ENCODE measurements at regions not wholly inside any gene's neighbourhood (a gene's known extent, or its start where the extent isn't known, plus 50 kb on each side); places are given as distances from the start of the nearest gene placed in this dataset.

GRCh38 chr15:46146915-46147314 lies 512.1 kb downstream of the SQOR start:
- DNase-seq (ENCODE audit: low spot score): no peak
- in situ Hi-C loops (cut with HindIII; ENCODE audit: low sequenced_read_pairs): no loop called here

GRCh38 chr15:46151786-46152185 lies 517.0 kb downstream of the SQOR start:
- in situ Hi-C loops (cut with HindIII; ENCODE audit: low sequenced_read_pairs): no loop called here
- no peak for DNase-seq (ENCODE audit: low spot score)

GRCh38 chr15:46166750-46167149 lies 531.9 kb downstream of the SQOR start:
- DNase-seq (ENCODE audit: low spot score): no peak
- in situ Hi-C loops (cut with HindIII; ENCODE audit: low sequenced_read_pairs): no loop called here

DNA sequence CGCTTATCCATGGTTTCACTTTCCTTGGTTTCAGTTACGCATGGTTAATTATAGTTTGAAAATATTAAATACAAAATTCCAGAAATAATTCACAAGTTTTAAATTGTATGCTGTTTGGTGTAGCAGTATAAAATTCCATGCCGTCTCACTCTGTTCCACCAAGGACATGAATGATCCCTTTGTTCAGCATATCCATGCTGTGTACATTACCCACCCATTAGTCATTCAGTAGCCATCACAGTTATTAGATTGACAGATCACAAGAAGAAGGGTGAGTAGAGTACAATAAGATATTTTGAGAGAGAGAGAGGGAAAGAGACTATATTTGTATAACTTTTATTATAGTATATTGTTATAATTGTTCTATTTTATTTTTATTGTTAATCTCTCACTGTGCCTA lies 535.5 kb downstream of the SQOR start:
- no peak for DNase-seq (ENCODE audit: low spot score)
- in situ Hi-C loops (cut with HindIII; ENCODE audit: low sequenced_read_pairs): no loop called here

DNA sequence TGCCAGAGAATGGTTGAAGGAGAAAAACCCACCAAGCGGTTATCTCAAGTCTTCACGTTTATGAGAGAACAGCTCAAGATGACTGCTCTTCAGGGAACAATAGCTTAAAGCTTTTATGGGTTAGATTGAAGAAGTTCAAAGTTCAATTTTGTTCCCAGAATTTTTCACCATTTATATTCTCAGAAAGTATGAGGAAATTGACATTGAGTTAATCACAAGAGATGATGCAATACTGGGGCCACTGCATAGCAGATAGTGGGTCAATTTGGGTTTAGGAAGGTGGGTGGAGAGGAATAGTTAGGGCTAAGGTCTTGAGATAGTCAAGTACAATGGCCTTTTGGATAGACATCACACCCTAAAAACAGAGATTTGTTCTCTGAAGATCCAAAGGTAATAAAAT lies 539.3 kb downstream of the SQOR start:
- DNase-seq (ENCODE audit: low spot score): no peak
- in situ Hi-C loops (cut with HindIII; ENCODE audit: low sequenced_read_pairs): no loop called here

DNA sequence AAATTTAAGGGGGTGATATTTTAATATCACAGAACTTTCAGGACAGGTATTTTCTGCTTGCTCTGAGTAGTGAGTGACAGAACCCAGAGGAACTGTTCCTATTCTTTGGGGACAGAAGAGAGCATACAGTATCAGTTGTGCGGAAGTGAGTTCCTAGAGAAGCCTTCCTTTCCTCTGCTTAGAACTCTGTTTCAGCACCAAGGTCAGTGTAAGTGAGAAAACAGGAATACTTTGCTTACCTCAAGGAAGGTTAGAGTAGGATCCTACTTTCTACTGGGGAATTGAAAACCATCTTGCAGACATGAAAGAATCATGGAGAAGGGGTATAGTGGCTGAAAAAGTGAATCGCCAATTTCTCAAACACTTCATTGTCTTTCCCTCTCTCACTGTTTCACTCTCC lies 542.4 kb downstream of the SQOR start:
- DNase-seq (ENCODE audit: low spot score): no peak
- in situ Hi-C loops (cut with HindIII; ENCODE audit: low sequenced_read_pairs): no loop called here

GRCh38 chr15:46178138-46178537 lies 543.3 kb downstream of the SQOR start:
- no peak for DNase-seq (ENCODE audit: low spot score)
- in situ Hi-C loops (cut with HindIII; ENCODE audit: low sequenced_read_pairs): no loop called here

DNA sequence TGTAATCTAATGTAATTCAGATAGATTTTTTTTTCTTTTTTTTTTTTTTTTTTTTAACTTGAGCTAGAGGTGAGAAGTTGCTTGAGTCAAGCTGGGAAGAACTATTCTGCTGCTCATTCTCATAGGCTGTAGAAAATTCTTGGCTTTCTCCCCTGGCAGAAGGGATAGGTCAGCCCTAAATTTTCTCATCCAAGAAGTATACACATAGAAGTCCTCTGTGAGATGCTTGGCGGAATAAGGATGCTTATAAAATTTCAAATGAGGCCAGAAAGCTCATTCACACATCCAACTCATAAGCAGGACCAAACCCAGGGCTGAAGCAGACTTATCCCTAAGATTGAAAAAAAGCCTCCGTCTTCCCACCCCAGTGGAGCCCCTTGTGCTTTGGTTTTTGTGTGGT lies 572.5 kb downstream of the SQOR start:
- DNase-seq (ENCODE audit: low spot score): no peak
- in situ Hi-C loops (cut with HindIII; ENCODE audit: low sequenced_read_pairs): no loop called here

DNA sequence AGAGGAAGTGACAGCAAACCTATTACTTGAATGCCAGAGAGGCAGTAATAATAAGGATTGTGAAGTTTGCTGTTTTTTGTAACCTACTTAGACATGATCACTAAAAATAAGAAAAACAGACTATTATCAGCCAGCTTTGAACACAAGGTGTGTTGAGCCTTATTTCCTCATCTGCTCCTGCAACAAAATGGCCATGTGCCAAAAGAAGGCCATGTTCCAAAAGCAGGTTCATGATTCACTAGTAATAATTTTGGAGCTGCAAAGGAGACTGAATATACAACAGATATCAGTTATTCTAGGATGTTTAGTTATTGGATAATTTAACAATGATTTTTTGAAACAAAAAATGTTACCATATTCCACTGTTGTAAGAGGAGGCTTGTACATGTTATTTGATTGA lies 578.7 kb downstream of the SQOR start:
- in situ Hi-C loops (cut with HindIII; ENCODE audit: low sequenced_read_pairs): no loop called here
- DNase-seq (ENCODE audit: low spot score): peak; percentile 70

DNA sequence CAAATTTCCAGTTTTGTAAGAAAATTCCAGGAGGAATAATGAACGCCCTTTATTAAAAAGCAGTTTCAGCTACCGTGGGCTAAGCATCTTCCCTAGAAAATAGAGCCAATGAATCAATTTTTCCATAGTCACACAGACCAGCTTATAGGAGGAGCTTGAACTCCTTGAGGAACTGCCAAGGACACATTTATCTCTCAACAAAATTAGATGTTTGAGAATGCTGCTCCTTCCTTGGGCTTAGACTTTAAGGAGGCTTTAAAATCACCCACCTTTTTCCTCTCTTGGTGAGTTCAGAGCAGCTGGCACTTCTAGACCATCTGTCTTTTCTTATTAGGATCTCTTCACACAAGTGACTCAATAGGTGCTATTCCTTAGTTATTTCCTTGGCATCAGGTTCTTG lies 588.0 kb downstream of the SQOR start:
- in situ Hi-C loops (cut with HindIII; ENCODE audit: low sequenced_read_pairs): no loop called here
- peak; percentile 48 for DNase-seq (ENCODE audit: low spot score)

- in situ Hi-C loops (cut with HindIII; ENCODE audit: low sequenced_read_pairs): no loop called here
- no peak for DNase-seq (ENCODE audit: low spot score)
These were observed 594.4 kb downstream of the SQOR start for GRCh38 chr15:46229263-46229662.

- in situ Hi-C loops (cut with HindIII; ENCODE audit: low sequenced_read_pairs): no loop called here
- peak; percentile 50 for DNase-seq (ENCODE audit: low spot score)
These were observed 597.0 kb downstream of the SQOR start for GRCh38 chr15:46231786-46232185.

- DNase-seq (ENCODE audit: low spot score): no peak
- in situ Hi-C loops (cut with HindIII; ENCODE audit: low sequenced_read_pairs): no loop called here
These were observed 597.6 kb downstream of the SQOR start for GRCh38 chr15:46232471-46232870.

DNA sequence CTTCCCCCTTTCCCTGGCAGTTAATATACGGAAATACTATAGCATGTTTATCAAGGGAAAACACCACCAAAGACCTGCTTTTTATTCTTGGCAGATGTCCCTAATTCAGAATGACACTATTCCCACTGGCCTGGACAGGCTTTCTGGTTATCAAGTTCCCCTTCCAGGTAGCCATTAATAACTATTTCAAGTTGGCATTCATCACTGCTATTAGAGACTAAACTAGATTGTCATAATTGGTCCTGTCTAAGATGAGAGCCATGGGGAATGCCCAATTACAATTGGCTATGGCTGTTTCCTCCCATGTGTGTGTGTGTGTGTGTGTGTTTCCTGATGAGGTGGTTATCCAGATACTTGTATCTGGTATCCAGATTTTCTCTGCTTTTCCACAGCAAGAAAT lies 608.1 kb downstream of the SQOR start:
- in situ Hi-C loops (cut with HindIII; ENCODE audit: low sequenced_read_pairs): no loop called here
- no peak for DNase-seq (ENCODE audit: low spot score)

DNA sequence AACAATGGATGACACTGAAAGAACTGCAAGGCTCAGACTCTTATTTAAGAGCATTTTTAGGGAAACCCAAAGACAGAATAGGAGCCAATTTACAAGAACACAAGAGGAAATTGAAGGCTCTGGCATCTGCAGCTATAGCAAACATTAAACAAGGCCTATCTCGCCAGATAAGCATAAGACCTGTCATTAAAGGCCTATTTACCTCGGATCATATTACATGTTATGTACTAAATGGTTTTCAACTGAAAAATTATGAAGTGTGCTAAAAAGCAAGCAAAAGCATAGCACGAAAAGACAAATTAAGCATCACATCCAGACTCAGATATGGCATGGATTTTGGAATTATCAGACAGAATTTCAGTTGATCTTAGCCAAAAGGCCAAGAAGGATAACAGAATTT lies 617.1 kb downstream of the SQOR start:
- DNase-seq (ENCODE audit: low spot score): no peak
- in situ Hi-C loops (cut with HindIII; ENCODE audit: low sequenced_read_pairs): no loop called here

GRCh38 chr15:46258056-46258455 lies 623.2 kb downstream of the SQOR start:
- no peak for DNase-seq (ENCODE audit: low spot score)
- in situ Hi-C loops (cut with HindIII; ENCODE audit: low sequenced_read_pairs): no loop called here

- in situ Hi-C loops (cut with HindIII; ENCODE audit: low sequenced_read_pairs): no loop called here
- DNase-seq (ENCODE audit: low spot score): no peak
These were observed 626.1 kb downstream of the SQOR start for GRCh38 chr15:46260937-46261336.

- no peak for DNase-seq (ENCODE audit: low spot score)
- in situ Hi-C loops (cut with HindIII; ENCODE audit: low sequenced_read_pairs): no loop called here
These were observed 631.0 kb downstream of the SQOR start for GRCh38 chr15:46265664-46266347.

DNA sequence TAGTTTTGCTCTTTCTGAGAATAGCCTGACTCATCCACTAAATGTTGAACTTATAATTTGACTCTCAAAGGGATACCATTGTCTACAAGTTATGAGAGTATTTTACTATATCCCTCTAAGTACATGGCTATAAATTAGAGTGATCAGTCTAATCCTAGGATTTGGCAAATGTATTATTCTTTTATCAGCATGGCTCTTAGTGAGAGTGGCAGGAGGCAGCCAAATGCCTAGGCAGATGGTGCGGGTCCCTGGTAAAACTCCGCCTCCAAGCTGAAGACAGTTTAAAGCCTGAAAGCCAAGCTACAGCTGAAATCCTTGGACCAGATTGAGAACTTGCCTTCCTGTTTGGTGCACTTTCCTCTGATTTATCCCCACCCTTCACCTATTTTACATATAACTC lies 631.8 kb downstream of the SQOR start:
- peak; percentile 80 for DNase-seq (ENCODE audit: low spot score)
- in situ Hi-C loops (cut with HindIII; ENCODE audit: low sequenced_read_pairs): no loop called here

GRCh38 chr15:46270481-46271147 lies 635.8 kb downstream of the SQOR start:
- in situ Hi-C loops (cut with HindIII; ENCODE audit: low sequenced_read_pairs): no loop called here
- DNase-seq (ENCODE audit: low spot score): no peak

DNA sequence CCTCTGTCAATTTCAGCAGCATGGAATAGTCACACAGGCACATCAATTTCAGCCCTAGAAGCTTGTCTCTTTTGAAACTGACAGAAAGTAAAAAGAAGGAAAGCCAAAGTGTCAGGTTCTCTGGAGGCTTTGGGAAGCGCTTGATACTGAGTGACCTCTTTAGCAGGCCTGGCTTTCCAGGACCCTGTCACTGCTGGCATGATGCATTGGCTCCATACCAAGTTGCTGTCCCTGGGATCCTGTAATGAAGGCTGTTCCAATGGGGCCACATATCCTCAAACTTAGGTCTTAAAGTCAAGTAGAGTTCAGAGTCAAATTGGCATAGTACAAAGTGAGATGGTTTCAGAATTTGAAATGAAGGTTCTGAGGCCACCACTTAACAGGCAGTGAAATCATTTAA lies 640.9 kb downstream of the SQOR start:
- DNase-seq (ENCODE audit: low spot score): peak; percentile 56
- in situ Hi-C loops (cut with HindIII; ENCODE audit: low sequenced_read_pairs): no loop called here
